DMS153 (cell line): ENCODE measurements at regions not wholly inside any gene's neighbourhood (a gene's known extent, or its start where the extent isn't known, plus 50 kb on each side); places are given as distances from the start of the nearest gene placed in this dataset.
"Not testable (repeated sequence)": the region's sequence is repeated elsewhere in the genome, so short reads cannot be mapped to it uniquely, and the experiment has no call there.

ENCODE experiments used
- DNase-seq: peaks from one replicate; lab custom pipeline; 2025; lab: John Stamatoyannopoulos, UW

- DNase-seq = no peak
These were observed 259.7 kb downstream of the MYCN start for GRCh38 chr2:16199882-16200553.

GRCh38 chr2:16199241-16199640 is 258.9 kb downstream of the MYCN start:
- not testable (repeated sequence) for DNase-seq

- DNase-seq = no peak
These were observed 258.0 kb downstream of the MYCN start for GRCh38 chr2:16198166-16198912.

GRCh38 chr2:16197504-16198147 is 257.3 kb downstream of the MYCN start:
- DNase-seq = no peak

- DNase-seq = no peak
These were observed 256.5 kb downstream of the MYCN start for GRCh38 chr2:16196687-16197503.

- no peak for DNase-seq
These were observed 255.3 kb downstream of the MYCN start for GRCh38 chr2:16195681-16196070.

- no peak for DNase-seq
These were observed 254.8 kb downstream of the MYCN start for GRCh38 chr2:16194931-16195680.

- DNase-seq = no peak
These were observed 254.2 kb downstream of the MYCN start for GRCh38 chr2:16194530-16194929.

- DNase-seq = no peak
These were observed 253.7 kb downstream of the MYCN start for GRCh38 chr2:16194096-16194390.

- DNase-seq = no peak
These were observed 252.3 kb downstream of the MYCN start for GRCh38 chr2:16192416-16193216.

- DNase-seq = no peak
These were observed 251.3 kb downstream of the MYCN start for GRCh38 chr2:16191431-16192200.

GRCh38 chr2:16190446-16191270 is 250.3 kb downstream of the MYCN start:
- no peak for DNase-seq

- DNase-seq = no peak
These were observed 249.4 kb downstream of the MYCN start for GRCh38 chr2:16189836-16190160.

- DNase-seq = no peak
These were observed 248.9 kb downstream of the MYCN start for GRCh38 chr2:16189029-16189835.

- DNase-seq = no peak
These were observed 248.0 kb downstream of the MYCN start for GRCh38 chr2:16188261-16188890.

- DNase-seq = no peak
These were observed 247.1 kb downstream of the MYCN start for GRCh38 chr2:16187482-16187817.

- no peak for DNase-seq
These were observed 246.5 kb downstream of the MYCN start for GRCh38 chr2:16186661-16187481.
